Epidermal melanocyte (primary cell): ENCODE measurements at regions not wholly inside any gene's neighbourhood (a gene's known extent, or its start where the extent isn't known, plus 50 kb on each side); places are given as distances from the start of the nearest gene placed in this dataset.

Experiments
- DNase-seq: peaks from one replicate; pipeline ENCODE4 v3.0.0; 2011; ENCODE audit warnings: low spot score; ENCODE audit not compliant: insufficient read length

DNA sequence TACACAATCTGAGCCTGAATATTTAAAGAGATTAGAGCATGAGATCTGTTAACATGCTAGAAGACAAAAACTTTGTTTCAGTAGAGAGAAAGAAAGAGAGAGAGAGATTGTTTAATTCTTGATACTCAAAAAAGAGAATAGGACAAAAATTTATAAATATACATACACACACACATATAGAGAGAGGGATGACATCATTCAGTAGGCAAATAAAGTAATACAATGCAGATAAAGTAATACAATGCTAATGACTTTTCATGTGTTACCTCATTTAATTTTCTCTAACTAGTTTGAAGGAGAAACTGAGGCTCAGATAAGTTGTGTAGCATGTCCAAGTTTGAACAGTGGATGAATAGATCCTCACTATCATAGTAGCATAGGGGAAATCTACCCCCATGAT is 286.4 kb downstream of the CMPK2 start:
- no peak for DNase-seq

- DNase-seq, result no peak
Measured at GRCh38 chr2:6580982-6581381, 284.7 kb downstream of the CMPK2 start.

DNA sequence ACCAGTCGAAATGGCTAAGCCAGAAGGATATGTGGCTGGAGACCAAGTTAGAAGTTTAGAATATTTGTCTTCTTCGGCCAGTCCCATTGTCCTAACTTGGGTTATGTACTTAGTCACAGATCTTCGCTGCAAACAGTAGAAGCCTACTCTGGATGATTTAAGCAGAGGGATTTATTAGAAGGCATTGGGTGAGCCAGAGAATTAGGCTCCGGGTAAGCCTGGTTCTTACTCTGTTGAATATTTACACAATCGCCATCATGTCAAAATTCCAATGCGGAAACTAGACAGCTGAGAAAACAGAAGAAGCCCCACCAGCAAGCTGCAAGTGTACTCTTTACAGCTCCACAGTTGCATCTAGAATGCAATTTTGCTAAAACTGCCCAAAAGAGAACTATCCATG is 276.6 kb downstream of the CMPK2 start:
- no peak for DNase-seq

GRCh38 chr2:6590442-6590841 is 275.3 kb downstream of the CMPK2 start:
- no peak for DNase-seq

DNA sequence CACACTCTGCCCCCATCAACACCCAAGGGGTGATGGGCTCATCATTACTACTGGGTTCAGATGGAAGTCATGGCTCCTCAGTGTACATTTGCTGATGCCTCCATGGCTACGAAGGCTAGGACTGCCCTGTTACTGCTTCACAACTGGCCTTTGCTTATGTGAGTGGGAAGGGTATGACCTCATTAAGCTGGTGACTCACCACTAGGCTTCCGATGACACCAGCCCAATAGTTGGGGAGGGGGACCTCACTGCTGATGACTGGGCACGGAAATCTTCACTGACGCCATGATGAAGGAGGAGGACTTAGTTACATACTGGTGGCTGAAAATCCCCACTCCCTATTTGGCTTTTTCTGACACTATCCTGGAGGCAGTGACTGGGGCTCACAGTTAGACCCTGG is 263.2 kb downstream of the CMPK2 start:
- no peak for DNase-seq

- DNase-seq, result no peak
Measured at GRCh38 chr2:6605836-6606505, 259.7 kb downstream of the CMPK2 start.

DNA sequence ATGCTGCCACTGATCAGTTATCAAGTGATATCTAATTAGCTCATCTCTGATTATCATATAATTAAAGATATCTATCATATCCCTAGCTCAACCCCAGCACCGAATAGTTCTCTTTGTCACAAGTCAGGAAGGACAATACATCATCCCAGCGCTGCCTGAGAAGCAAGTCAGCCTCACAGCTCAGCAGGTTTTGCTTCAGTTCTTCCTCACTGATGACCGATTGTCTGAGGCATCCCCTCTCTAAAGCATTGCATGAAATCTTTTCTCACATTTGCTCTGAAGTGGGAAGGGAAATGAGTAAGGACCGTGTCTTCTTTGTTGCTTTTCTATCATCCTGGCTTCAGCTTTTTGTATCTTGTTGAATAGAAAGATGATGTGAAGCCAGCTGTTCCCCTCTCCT is 247.9 kb downstream of the CMPK2 start:
- DNase-seq, result no peak

DNA sequence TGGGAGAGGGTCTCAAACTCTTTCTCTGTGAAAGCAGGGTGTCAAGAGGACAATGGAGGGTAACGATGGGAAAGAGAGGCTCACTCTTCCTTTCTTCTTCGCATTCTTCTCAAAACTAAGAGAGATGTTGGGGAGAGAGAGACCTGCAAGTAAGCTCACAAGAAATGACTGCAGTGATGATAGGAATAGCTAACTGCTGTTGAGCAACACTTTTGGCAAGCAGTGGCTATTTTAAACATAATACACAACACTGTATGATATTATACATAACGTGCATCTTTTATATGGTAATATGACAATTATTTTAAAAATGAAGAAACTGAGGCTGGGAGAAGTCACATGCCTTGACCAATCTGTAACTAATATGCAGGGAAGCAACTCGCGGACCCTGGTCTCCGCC is 247.5 kb downstream of the CMPK2 start:
- no peak for DNase-seq

GRCh38 chr2:6623746-6624145 is 242.0 kb downstream of the CMPK2 start:
- no peak for DNase-seq

GRCh38 chr2:6626401-6627012 is 239.2 kb downstream of the CMPK2 start:
- DNase-seq, result no peak

- DNase-seq, result peak; percentile 22
Measured at GRCh38 chr2:6627316-6627715, 238.4 kb downstream of the CMPK2 start.

- no peak for DNase-seq
Measured at GRCh38 chr2:6630209-6630608, 235.5 kb downstream of the CMPK2 start.

- DNase-seq, result no peak
Measured at GRCh38 chr2:6635296-6635695, 230.4 kb downstream of the CMPK2 start.

DNA sequence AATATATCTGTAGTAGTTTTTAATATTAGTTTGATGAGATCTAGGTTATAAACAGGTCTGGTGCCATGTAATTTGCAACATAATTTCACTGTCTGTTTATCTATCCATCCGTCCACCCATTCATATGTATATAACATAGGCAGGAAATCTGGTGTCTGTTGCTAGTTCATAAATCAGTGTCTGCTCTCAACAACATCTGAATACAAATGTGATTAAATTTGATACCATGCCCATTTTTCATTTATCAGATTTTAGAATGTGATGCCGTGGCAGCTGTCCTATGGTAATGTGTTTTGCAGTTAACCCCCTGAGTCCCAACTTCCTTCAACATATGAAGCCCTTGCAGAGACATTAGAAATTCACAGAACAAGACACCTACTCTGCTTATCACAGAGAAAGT is 228.4 kb downstream of the CMPK2 start:
- DNase-seq, result no peak

GRCh38 chr2:6639929-6640620 is 225.6 kb downstream of the CMPK2 start:
- DNase-seq, result no peak

DNA sequence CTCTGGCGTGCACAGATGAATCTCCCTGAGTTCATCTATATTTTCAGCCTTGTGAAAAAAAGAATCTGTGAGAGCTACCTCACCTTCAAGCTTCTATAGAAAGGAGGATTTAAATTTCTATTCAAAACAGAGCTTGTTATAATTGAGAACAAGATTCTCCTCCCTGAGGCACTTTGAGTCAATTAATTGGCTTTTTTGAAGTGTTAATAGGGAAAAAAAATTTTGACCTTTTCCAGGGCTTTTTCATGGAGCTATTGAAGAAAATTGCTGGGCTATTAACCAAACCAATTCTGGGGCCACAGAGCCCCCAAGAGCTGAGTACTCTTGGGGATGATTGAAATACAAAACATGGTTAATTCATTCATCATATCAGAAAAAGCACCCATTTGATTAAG is 225.1 kb downstream of the CMPK2 start:
- DNase-seq, result no peak

- no peak for DNase-seq
Measured at GRCh38 chr2:6641956-6642355, 223.8 kb downstream of the CMPK2 start.

GRCh38 chr2:6644261-6644660 is 221.4 kb downstream of the CMPK2 start:
- no peak for DNase-seq

- DNase-seq, result no peak
Measured at GRCh38 chr2:6645004-6645403, 220.7 kb downstream of the CMPK2 start.

GRCh38 chr2:6645672-6646071 is 220.0 kb downstream of the CMPK2 start:
- no peak for DNase-seq

DNA sequence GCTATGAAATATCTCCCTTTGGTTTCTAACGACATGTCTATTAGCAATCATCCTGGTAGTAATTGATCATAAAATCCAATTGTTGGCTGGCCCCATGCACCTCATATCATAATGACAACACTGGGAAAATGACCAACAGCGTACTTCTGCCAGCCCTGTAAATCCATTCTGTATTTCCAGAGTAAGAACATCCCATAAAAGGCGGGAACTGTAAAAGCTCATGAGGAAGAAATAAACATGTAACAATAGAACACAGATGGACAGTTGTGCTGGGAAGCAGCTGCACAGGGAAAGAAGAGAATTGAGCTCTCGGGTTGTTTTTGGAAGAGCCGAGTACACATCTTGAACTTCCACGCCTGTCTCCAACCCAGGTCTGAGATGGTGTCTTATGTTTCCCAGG is 218.7 kb downstream of the CMPK2 start:
- DNase-seq, result no peak

DNA sequence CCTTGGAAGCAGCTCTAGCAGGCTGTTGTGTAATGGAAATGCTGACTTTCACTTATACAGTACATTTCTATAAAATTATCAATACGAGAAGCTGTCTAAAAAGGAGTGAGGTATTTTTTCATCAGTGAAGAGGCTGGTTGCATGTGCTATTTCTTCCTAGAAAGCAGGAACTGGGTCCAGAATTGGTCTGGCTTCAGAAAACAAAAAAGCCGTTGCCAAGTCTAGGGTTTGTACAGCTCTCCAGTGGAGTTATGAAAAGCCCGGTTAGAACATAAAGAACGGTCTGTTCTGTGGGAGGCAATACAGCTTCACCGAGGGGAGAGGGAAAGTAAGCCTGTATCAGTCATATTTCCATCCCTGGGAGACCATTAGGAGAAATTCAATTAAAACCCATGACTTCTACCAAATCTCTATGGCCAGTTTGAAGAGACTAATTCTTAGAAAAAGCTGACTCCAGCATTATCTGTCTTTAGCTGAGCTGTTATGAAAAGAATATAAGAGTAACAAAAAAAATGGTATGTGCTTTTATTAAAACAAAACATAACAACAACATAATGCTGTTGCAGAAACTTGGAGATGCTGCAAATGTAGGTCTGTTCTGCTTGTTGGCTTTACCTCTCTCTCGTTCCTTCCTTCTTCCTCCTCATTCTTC is 217.0 kb downstream of the CMPK2 start:
- peak; percentile 43 for DNase-seq
